ENCODE measurements at regions not wholly inside any gene's neighbourhood (a gene's known extent, or its start where the extent isn't known, plus 50 kb on each side); places are given as distances from the start of the nearest gene placed in this dataset.

- Histone ChIP-seq H3K27me3 (ENCODE audit: control insufficient read depth, insufficient read depth, low read length, poor library complexity, severe bottlenecking) (no peaks in the 10 kb centered on the region), H3K36me3 (ENCODE audit: control insufficient read depth, insufficient read depth, low read length) (no peaks in the 10 kb centered on the region), H3K4me1 (ENCODE audit: control insufficient read depth, insufficient read depth, low read length) (no peaks in the 10 kb centered on the region), H3K4me3 (ENCODE audit: low read length) (no peak overlapping the region), H3K9ac (ENCODE audit: extremely low read depth, low read length, poor library complexity, severe bottlenecking) (no peak overlapping the region), H3K27ac (ENCODE audit: low read depth, low read length) (no peak overlapping the region), H3K9me3 (ENCODE audit: control insufficient read depth, low read length) (peaks cover 6% of the 10 kb centered on the region)
- no peak for DNase-seq
- TF ChIP-seq CTCF (conservative IDR thresholded peaks at IDR 0.05) = no peak
- H3K9me3 Mint-ChIP-seq = no peaks in the 10 kb centered on the region
- no peak overlapping the region for H3K4me3 Mint-ChIP-seq
- H3K27ac Mint-ChIP-seq = no peak overlapping the region
- WGBS, 2 experiments (ENCODE audit: insufficient coverage in 1 of 2, insufficient read length in 1 of 2) = 93 to 100% methylated on average over 2 to 4 of the region's 5 CpGs
- H3K36me3 Mint-ChIP-seq (ENCODE audit: low read depth) = no peaks in the 10 kb centered on the region
- H3K27me3 Mint-ChIP-seq (ENCODE audit: insufficient read depth) = no peaks in the 10 kb centered on the region
- H3K4me1 Mint-ChIP-seq = peaks cover 6% of the 10 kb centered on the region
These were observed 99.3 kb upstream of the ZNF366 start for GRCh38 chr5:72606525-72606924.

- Histone ChIP-seq H3K36me3 (ENCODE audit: control insufficient read depth, insufficient read depth, low read length) (no peaks in the 10 kb centered on the region), H3K27ac (ENCODE audit: low read depth, low read length) (no peak overlapping the region), H3K4me3 (ENCODE audit: low read length) (no peak overlapping the region), H3K4me1 (ENCODE audit: control insufficient read depth, insufficient read depth, low read length) (no peaks in the 10 kb centered on the region), H3K9me3 (ENCODE audit: control insufficient read depth, low read length) (peaks cover 6% of the 10 kb centered on the region), H3K9ac (ENCODE audit: extremely low read depth, low read length, poor library complexity, severe bottlenecking) (no peak overlapping the region), H3K27me3 (ENCODE audit: control insufficient read depth, insufficient read depth, low read length, poor library complexity, severe bottlenecking) (no peaks in the 10 kb centered on the region)
- Mint-ChIP-seq H3K27ac (no peak overlapping the region), H3K27me3 (ENCODE audit: insufficient read depth) (no peaks in the 10 kb centered on the region), H3K4me1 (no peaks in the 10 kb centered on the region), H3K4me3 (no peak overlapping the region), H3K36me3 (ENCODE audit: low read depth) (no peaks in the 10 kb centered on the region), H3K9me3 (no peaks in the 10 kb centered on the region)
- no peak for TF ChIP-seq CTCF (conservative IDR thresholded peaks at IDR 0.05)
- no peak for DNase-seq
These were observed 98.4 kb upstream of the ZNF366 start for GRCh38 chr5:72605632-72606031.

- no peaks in the 10 kb centered on the region for H3K27me3 Mint-ChIP-seq (ENCODE audit: insufficient read depth)
- no peak for DNase-seq
- no peak for TF ChIP-seq CTCF (conservative IDR thresholded peaks at IDR 0.05)
- Histone ChIP-seq H3K4me3 (ENCODE audit: low read length) (no peak overlapping the region), H3K27ac (ENCODE audit: low read depth, low read length) (no peak overlapping the region), H3K36me3 (ENCODE audit: control insufficient read depth, insufficient read depth, low read length) (no peaks in the 10 kb centered on the region), H3K9me3 (ENCODE audit: control insufficient read depth, low read length) (peaks cover 9% of the 10 kb centered on the region), H3K9ac (ENCODE audit: extremely low read depth, low read length, poor library complexity, severe bottlenecking) (no peak overlapping the region), H3K27me3 (ENCODE audit: control insufficient read depth, insufficient read depth, low read length, poor library complexity, severe bottlenecking) (no peaks in the 10 kb centered on the region), H3K4me1 (ENCODE audit: control insufficient read depth, insufficient read depth, low read length) (no peaks in the 10 kb centered on the region)
- WGBS, 2 experiments (ENCODE audit: insufficient coverage in 1 of 2, insufficient read length in 1 of 2) = 95 to 100% methylated on average over 1 to 2 of the region's 2 CpGs
- no peaks in the 10 kb centered on the region for H3K4me1 Mint-ChIP-seq
- H3K36me3 Mint-ChIP-seq (ENCODE audit: low read depth) = no peaks in the 10 kb centered on the region
- H3K9me3 Mint-ChIP-seq = no peaks in the 10 kb centered on the region
- H3K4me3 Mint-ChIP-seq = no peak overlapping the region
- H3K27ac Mint-ChIP-seq = no peak overlapping the region
These were observed 97.6 kb upstream of the ZNF366 start for GRCh38 chr5:72604798-72605154.
